WTC11 (cell line): ENCODE measurements at regions not wholly inside any gene's neighbourhood (a gene's known extent, or its start where the extent isn't known, plus 50 kb on each side); places are given as distances from the start of the nearest gene placed in this dataset.

ENCODE experiments used
- ATAC-seq: fragments of 200-7000 bp; cut with Tn5 transposase; 2 replicates; pipeline ENCODE4 v1.10.0; 2021; ENCODE audit warnings: mild to moderate bottlenecking, moderate library complexity
- CTCF ChIA-PET: fragments of 300-600 bp; sonication (Branson Sonifier 250); formaldehyde crosslinking; loops from one replicate; lab custom pipeline; 2021; ENCODE audit warnings: antibody characterized with exemption; lab: Charles Lee
- POLR2A ChIA-PET: fragments of 350-600 bp; sonication (Branson Sonifier 250); formaldehyde crosslinking; loops from one replicate; lab custom pipeline; 2021; ENCODE audit warnings: antibody characterized with exemption; lab: Charles Lee
- DNase-seq: peaks from one replicate; pipeline ENCODE4 v3.0.0; 2021; ENCODE audit warnings: low spot score
- H3K27ac Mint-ChIP-seq: 2 replicates; pipeline ENCODE4 v1.8.0; 2021; ENCODE audit warnings: mixed read lengths
- H3K27me3 Mint-ChIP-seq: 2 replicates; pipeline ENCODE4 v1.8.0; 2021; ENCODE audit warnings: low read depth, mild to moderate bottlenecking, moderate library complexity, mixed read lengths
- H3K36me3 Mint-ChIP-seq: 2 replicates; pipeline ENCODE4 v1.8.0; 2021; ENCODE audit warnings: mixed read lengths
- H3K4me1 Mint-ChIP-seq: 2 replicates; pipeline ENCODE4 v1.8.0; 2022; ENCODE audit warnings: mixed read lengths
- H3K4me3 Mint-ChIP-seq: 2 replicates; pipeline ENCODE4 v1.8.0; 2021; ENCODE audit warnings: mild to moderate bottlenecking, moderate library complexity, mixed read lengths
- H3K9me3 Mint-ChIP-seq: 2 replicates; pipeline ENCODE4 v1.8.0; 2021; ENCODE audit warnings: mixed read lengths
- CBFB ChIP-seq: sonication (generic); formaldehyde crosslinking; IDR thresholded peaks from 2 replicates; pipeline ENCODE4 v1.8.1; 2022; ENCODE audit warnings: mild to moderate bottlenecking, low read depth, missing genetic modification reagents
- ESRRA ChIP-seq: sonication (generic); formaldehyde crosslinking; IDR thresholded peaks from 2 replicates; pipeline ENCODE4 v1.8.1; 2022; ENCODE audit warnings: mild to moderate bottlenecking, missing genetic modification reagents, borderline replicate concordance
- FOXP1 ChIP-seq: sonication (generic); formaldehyde crosslinking; IDR thresholded peaks from 2 replicates; pipeline ENCODE4 v1.8.0; 2022; ENCODE audit warnings: missing genetic modification reagents, mild to moderate bottlenecking, moderate library complexity, borderline replicate concordance
- IRF2 ChIP-seq: sonication (generic); formaldehyde crosslinking; IDR thresholded peaks from 2 replicates; pipeline ENCODE4 v1.8.0; 2022; ENCODE audit warnings: low read depth, missing genetic modification reagents, borderline replicate concordance
- JAZF1 ChIP-seq: fragments of 250-450 bp; sonication (Bioruptor Pico); IDR thresholded peaks from 2 replicates; pipeline ENCODE4 v1.9.0; 2021; ENCODE audit warnings: moderate library complexity, mild to moderate bottlenecking, inconsistent platforms
- MYBL2 ChIP-seq: sonication (generic); formaldehyde crosslinking; IDR thresholded peaks from 2 replicates; pipeline ENCODE4 v1.8.1; 2023; ENCODE audit warnings: mild to moderate bottlenecking, moderate library complexity, missing genetic modification reagents
- NFATC4 ChIP-seq: fragments of 250-450 bp; sonication (Bioruptor Pico); IDR thresholded peaks from 2 replicates; pipeline ENCODE4 v1.9.0; 2021; ENCODE audit warnings: mild to moderate bottlenecking
- NFE2L1 ChIP-seq: sonication (generic); formaldehyde crosslinking; IDR thresholded peaks from 2 replicates; pipeline ENCODE4 v1.8.1; 2023; ENCODE audit warnings: missing genetic modification reagents
- NR2C2 ChIP-seq: sonication (generic); formaldehyde crosslinking; IDR thresholded peaks from 2 replicates; pipeline ENCODE4 v1.8.0; 2022; ENCODE audit warnings: mild to moderate bottlenecking, missing genetic modification reagents
- PRRX2 ChIP-seq: fragments of 250-450 bp; sonication (Bioruptor Pico); IDR thresholded peaks from 2 replicates; pipeline ENCODE4 v1.8.0; 2021; ENCODE audit warnings: mild to moderate bottlenecking
- SOX15 ChIP-seq: fragments of 250-450 bp; sonication (Bioruptor Pico); IDR thresholded peaks from 2 replicates; pipeline ENCODE4 v1.9.0; 2021; ENCODE audit warnings: mild to moderate bottlenecking
- TCF7 ChIP-seq: sonication (generic); formaldehyde crosslinking; IDR thresholded peaks from 2 replicates; pipeline ENCODE4 v1.8.0; 2022; ENCODE audit warnings: mild to moderate bottlenecking, low read depth, missing genetic modification reagents, moderate library complexity
- TEAD1 ChIP-seq: sonication (generic); formaldehyde crosslinking; IDR thresholded peaks from 2 replicates; pipeline ENCODE4 v1.8.0; 2022; ENCODE audit warnings: mild to moderate bottlenecking, missing genetic modification reagents
- ZBTB21 ChIP-seq: sonication (generic); formaldehyde crosslinking; IDR thresholded peaks from 2 replicates; pipeline ENCODE4 v1.8.1; 2023; ENCODE audit warnings: mild to moderate bottlenecking, missing genetic modification reagents, borderline replicate concordance
- ZNF121 ChIP-seq: sonication (generic); formaldehyde crosslinking; IDR thresholded peaks from 2 replicates; pipeline ENCODE4 v1.8.0; 2023; ENCODE audit warnings: missing genetic modification reagents
- ZNF232 ChIP-seq: sonication (generic); formaldehyde crosslinking; IDR thresholded peaks from 2 replicates; pipeline ENCODE4 v1.8.0; 2022; ENCODE audit warnings: mild to moderate bottlenecking, missing genetic modification reagents
- TF ChIP-seq, protein P1 (sequence below): sonication (generic); formaldehyde crosslinking; conservative IDR thresholded peaks from 2 replicates; pipeline ENCODE4 v1.8.1; 2022; ENCODE audit warnings: mild to moderate bottlenecking, missing genetic modification reagents
- TF ChIP-seq, protein P2 (sequence below): sonication (generic); formaldehyde crosslinking; IDR thresholded peaks from 2 replicates; pipeline ENCODE4 v1.8.0; 2023; ENCODE audit warnings: missing genetic modification reagents, mild to moderate bottlenecking, borderline replicate concordance
- TF ChIP-seq, protein P3 (sequence below): sonication (generic); formaldehyde crosslinking; IDR thresholded peaks from 2 replicates; pipeline ENCODE4 v1.8.0; 2022; ENCODE audit warnings: mild to moderate bottlenecking, missing genetic modification reagents
- TF ChIP-seq, protein P4 (sequence below): sonication (generic); formaldehyde crosslinking; IDR thresholded peaks from 2 replicates; pipeline ENCODE4 v1.8.0; 2022; ENCODE audit warnings: mild to moderate bottlenecking, missing genetic modification reagents
- TF ChIP-seq, protein P5 (sequence below): sonication (generic); formaldehyde crosslinking; IDR thresholded peaks from 2 replicates; pipeline ENCODE4 v1.8.0; 2022; ENCODE audit warnings: mild to moderate bottlenecking, missing genetic modification reagents
- TF ChIP-seq, protein P6 (sequence below): fragments of 250-450 bp; sonication (Bioruptor Pico); IDR thresholded peaks from 2 replicates; pipeline ENCODE4 v1.9.0; 2021; ENCODE audit warnings: mild to moderate bottlenecking, borderline replicate concordance

DNA sequence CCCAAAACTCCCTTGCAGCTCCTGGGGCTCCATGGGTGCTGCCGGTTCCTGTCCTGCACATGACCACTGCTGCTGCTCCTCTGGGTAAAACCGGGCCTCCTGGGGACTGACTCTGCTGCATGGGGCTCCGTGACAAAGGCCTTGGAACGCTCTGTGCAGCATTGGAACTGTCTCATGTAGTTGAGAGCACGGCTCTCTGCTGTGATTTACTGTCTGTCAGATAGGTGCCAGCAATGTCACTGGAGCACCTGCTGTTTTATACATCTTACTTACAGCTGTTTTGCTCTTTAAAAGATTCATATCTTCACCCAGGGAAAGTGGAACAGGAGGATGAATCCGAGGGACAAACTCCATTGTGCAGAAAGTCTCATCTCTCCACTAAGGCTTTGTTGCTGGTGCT is 138.1 kb downstream of the YIPF5 start:
- POLR2A ChIA-PET = no interaction called here
- DNase-seq (no peak), ATAC-seq (no peak)
- Mint-ChIP-seq H3K27ac (no peak overlapping the region), H3K9me3 (peaks cover 9% of the 10 kb centered on the region), H3K4me3 (no peak overlapping the region), H3K4me1 (no peaks in the 10 kb centered on the region), H3K27me3 (no peaks in the 10 kb centered on the region), H3K36me3 (no peaks in the 10 kb centered on the region)
- CTCF ChIA-PET = no interaction called here
- no peak for TF ChIP-seq MYBL2
- no peak for TF ChIP-seq ESRRA
- TF ChIP-seq, protein P1, sequence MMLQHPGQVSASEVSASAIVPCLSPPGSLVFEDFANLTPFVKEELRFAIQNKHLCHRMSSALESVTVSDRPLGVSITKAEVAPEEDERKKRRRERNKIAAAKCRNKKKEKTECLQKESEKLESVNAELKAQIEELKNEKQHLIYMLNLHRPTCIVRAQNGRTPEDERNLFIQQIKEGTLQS = no peak
- TF ChIP-seq, protein P2, sequence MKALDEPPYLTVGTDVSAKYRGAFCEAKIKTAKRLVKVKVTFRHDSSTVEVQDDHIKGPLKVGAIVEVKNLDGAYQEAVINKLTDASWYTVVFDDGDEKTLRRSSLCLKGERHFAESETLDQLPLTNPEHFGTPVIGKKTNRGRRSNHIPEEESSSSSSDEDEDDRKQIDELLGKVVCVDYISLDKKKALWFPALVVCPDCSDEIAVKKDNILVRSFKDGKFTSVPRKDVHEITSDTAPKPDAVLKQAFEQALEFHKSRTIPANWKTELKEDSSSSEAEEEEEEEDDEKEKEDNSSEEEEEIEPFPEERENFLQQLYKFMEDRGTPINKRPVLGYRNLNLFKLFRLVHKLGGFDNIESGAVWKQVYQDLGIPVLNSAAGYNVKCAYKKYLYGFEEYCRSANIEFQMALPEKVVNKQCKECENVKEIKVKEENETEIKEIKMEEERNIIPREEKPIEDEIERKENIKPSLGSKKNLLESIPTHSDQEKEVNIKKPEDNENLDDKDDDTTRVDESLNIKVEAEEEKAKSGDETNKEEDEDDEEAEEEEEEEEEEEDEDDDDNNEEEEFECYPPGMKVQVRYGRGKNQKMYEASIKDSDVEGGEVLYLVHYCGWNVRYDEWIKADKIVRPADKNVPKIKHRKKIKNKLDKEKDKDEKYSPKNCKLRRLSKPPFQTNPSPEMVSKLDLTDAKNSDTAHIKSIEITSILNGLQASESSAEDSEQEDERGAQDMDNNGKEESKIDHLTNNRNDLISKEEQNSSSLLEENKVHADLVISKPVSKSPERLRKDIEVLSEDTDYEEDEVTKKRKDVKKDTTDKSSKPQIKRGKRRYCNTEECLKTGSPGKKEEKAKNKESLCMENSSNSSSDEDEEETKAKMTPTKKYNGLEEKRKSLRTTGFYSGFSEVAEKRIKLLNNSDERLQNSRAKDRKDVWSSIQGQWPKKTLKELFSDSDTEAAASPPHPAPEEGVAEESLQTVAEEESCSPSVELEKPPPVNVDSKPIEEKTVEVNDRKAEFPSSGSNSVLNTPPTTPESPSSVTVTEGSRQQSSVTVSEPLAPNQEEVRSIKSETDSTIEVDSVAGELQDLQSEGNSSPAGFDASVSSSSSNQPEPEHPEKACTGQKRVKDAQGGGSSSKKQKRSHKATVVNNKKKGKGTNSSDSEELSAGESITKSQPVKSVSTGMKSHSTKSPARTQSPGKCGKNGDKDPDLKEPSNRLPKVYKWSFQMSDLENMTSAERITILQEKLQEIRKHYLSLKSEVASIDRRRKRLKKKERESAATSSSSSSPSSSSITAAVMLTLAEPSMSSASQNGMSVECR (CRISPR knock-in tag) = no peak
- no peak for TF ChIP-seq SOX15 (CRISPR knock-in tag)
- no peak for TF ChIP-seq FOXP1
- TF ChIP-seq, protein P3, sequence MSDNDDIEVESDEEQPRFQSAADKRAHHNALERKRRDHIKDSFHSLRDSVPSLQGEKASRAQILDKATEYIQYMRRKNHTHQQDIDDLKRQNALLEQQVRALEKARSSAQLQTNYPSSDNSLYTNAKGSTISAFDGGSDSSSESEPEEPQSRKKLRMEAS (CRISPR knock-in tag) = no peak
- no peak for TF ChIP-seq TCF7 (CRISPR knock-in tag)
- no peak for TF ChIP-seq IRF2 (CRISPR knock-in tag)
- TF ChIP-seq, protein P4, sequence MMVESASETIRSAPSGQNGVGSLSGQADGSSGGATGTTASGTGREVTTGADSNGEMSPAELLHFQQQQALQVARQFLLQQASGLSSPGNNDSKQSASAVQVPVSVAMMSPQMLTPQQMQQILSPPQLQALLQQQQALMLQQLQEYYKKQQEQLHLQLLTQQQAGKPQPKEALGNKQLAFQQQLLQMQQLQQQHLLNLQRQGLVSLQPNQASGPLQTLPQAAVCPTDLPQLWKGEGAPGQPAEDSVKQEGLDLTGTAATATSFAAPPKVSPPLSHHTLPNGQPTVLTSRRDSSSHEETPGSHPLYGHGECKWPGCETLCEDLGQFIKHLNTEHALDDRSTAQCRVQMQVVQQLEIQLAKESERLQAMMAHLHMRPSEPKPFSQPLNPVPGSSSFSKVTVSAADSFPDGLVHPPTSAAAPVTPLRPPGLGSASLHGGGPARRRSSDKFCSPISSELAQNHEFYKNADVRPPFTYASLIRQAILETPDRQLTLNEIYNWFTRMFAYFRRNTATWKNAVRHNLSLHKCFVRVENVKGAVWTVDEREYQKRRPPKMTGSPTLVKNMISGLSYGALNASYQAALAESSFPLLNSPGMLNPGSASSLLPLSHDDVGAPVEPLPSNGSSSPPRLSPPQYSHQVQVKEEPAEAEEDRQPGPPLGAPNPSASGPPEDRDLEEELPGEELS (CRISPR knock-in tag) = no peak
- TF ChIP-seq, protein P5, sequence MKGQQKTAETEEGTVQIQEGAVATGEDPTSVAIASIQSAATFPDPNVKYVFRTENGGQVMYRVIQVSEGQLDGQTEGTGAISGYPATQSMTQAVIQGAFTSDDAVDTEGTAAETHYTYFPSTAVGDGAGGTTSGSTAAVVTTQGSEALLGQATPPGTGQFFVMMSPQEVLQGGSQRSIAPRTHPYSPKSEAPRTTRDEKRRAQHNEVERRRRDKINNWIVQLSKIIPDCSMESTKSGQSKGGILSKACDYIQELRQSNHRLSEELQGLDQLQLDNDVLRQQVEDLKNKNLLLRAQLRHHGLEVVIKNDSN (CRISPR knock-in tag) = no peak
- TF ChIP-seq NFATC4 (CRISPR knock-in tag) = no peak
- no peak for TF ChIP-seq JAZF1
- TF ChIP-seq NFE2L1 = no peak
- no peak for TF ChIP-seq ZNF121 (CRISPR knock-in tag)
- TF ChIP-seq PRRX2 (CRISPR knock-in tag) = no peak
- TF ChIP-seq ZNF232 (CRISPR knock-in tag) = no peak
- no peak for TF ChIP-seq TEAD1 (CRISPR knock-in tag)
- TF ChIP-seq ZBTB21 (CRISPR knock-in tag) = no peak

DNA sequence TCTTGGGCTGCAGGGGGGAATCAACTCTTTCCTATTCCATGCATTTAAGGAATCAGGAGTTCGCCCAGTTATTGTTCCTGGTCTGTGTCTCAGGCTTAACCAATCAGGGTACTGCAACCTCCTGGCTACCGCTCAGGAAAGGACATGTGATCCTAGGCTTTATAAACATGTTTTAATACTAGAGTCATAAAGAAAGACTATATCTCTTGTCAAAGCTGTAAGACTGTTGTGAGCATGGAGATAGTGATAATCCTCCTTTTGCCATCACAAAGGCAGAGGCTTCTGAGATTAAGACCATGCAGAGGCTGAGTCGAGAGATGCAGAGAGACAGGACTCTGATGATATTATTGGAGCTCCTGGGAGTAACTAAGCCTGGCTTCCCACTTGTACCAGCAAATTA is 137.0 kb downstream of the YIPF5 start:
- no peak for DNase-seq
- Mint-ChIP-seq H3K27ac (no peak overlapping the region), H3K4me1 (no peaks in the 10 kb centered on the region), H3K27me3 (no peaks in the 10 kb centered on the region), H3K4me3 (no peak overlapping the region), H3K9me3 (peaks cover 9% of the 10 kb centered on the region), H3K36me3 (no peaks in the 10 kb centered on the region)
- ATAC-seq = no peak
- ChIA-PET POLR2A (no interaction called here), CTCF (no interaction called here)
- TF ChIP-seq, protein P4 (CRISPR knock-in tag) = no peak
- TF ChIP-seq CBFB (CRISPR knock-in tag) = no peak
- TF ChIP-seq NR2C2 (CRISPR knock-in tag) = no peak
- TF ChIP-seq, protein P6, sequence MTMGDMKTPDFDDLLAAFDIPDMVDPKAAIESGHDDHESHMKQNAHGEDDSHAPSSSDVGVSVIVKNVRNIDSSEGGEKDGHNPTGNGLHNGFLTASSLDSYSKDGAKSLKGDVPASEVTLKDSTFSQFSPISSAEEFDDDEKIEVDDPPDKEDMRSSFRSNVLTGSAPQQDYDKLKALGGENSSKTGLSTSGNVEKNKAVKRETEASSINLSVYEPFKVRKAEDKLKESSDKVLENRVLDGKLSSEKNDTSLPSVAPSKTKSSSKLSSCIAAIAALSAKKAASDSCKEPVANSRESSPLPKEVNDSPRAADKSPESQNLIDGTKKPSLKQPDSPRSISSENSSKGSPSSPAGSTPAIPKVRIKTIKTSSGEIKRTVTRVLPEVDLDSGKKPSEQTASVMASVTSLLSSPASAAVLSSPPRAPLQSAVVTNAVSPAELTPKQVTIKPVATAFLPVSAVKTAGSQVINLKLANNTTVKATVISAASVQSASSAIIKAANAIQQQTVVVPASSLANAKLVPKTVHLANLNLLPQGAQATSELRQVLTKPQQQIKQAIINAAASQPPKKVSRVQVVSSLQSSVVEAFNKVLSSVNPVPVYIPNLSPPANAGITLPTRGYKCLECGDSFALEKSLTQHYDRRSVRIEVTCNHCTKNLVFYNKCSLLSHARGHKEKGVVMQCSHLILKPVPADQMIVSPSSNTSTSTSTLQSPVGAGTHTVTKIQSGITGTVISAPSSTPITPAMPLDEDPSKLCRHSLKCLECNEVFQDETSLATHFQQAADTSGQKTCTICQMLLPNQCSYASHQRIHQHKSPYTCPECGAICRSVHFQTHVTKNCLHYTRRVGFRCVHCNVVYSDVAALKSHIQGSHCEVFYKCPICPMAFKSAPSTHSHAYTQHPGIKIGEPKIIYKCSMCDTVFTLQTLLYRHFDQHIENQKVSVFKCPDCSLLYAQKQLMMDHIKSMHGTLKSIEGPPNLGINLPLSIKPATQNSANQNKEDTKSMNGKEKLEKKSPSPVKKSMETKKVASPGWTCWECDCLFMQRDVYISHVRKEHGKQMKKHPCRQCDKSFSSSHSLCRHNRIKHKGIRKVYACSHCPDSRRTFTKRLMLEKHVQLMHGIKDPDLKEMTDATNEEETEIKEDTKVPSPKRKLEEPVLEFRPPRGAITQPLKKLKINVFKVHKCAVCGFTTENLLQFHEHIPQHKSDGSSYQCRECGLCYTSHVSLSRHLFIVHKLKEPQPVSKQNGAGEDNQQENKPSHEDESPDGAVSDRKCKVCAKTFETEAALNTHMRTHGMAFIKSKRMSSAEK (CRISPR knock-in tag) = no peak
